ENCODE measurements at regions not wholly inside any gene's neighbourhood (a gene's known extent, or its start where the extent isn't known, plus 50 kb on each side); places are given as distances from the start of the nearest gene placed in this dataset.

GRCh38 chr10:43966571-43966965, 317.9 kb upstream of the ZNF32 start:
- no peak overlapping the region for H3K4me3 ChIP-seq (ENCODE audit: low read depth, low read length)
- DNase-seq (ENCODE audit: low read depth), result no peak
- no peak for TF ChIP-seq CTCF (IDR thresholded peaks at IDR 0.05; ENCODE audit: insufficient read depth, low read length, severe bottlenecking)
- H3K36me3 ChIP-seq (ENCODE audit: control insufficient read depth, insufficient read depth, low read length), result no peaks in the 10 kb centered on the region
- H3K27me3 ChIP-seq (ENCODE audit: control insufficient read depth, insufficient read depth, low read length), result no peaks in the 10 kb centered on the region
- no peak for FAIRE-seq

DNA sequence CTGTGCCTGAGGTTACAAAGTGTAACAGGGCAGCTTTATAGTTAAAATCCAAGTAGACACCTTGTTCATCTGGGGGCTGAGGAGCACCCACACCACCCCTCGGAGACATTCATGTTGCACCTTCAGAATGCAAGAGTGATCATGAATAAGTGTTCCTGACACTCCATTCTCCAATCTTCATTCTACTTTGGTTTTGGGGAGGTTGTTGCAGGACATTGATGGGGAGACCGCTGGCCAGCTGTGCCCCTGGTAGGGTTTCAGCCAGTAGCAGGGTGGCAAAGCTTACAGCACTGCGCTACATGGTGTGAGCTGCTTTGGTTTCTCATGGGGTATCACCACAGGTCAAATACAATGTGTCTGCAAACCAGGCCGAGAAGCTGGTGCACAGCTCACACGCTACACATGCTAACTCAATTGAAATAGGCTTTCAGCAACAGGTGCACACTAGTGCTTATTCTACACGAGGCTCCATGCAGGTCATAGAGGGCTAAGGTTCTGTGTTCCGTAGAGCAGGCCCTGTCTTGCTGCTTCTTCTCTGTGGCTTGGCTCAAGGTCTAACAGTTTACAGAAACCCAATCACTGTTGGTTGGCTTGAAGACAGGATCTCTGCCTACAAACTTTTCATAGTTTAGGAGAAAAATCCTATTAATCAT, 317.4 kb upstream of the ZNF32 start:
- Histone ChIP-seq H3K27me3 (ENCODE audit: control insufficient read depth, insufficient read depth, low read length) (no peaks in the 10 kb centered on the region), H3K36me3 (ENCODE audit: control insufficient read depth, insufficient read depth, low read length) (no peaks in the 10 kb centered on the region), H3K4me3 (ENCODE audit: low read depth, low read length) (no peak overlapping the region)
- FAIRE-seq, result peak; percentile 50
- no peak for DNase-seq (ENCODE audit: low read depth)
- no peak for TF ChIP-seq CTCF (IDR thresholded peaks at IDR 0.05; ENCODE audit: insufficient read depth, low read length, severe bottlenecking)

GRCh38 chr10:43965033-43965917, 316.6 kb upstream of the ZNF32 start:
- no peak overlapping the region for H3K4me3 ChIP-seq (ENCODE audit: low read depth, low read length)
- FAIRE-seq, result no peak
- no peak for TF ChIP-seq CTCF (IDR thresholded peaks at IDR 0.05; ENCODE audit: insufficient read depth, low read length, severe bottlenecking)
- no peaks in the 10 kb centered on the region for H3K27me3 ChIP-seq (ENCODE audit: control insufficient read depth, insufficient read depth, low read length)
- H3K36me3 ChIP-seq (ENCODE audit: control insufficient read depth, insufficient read depth, low read length), result no peaks in the 10 kb centered on the region
- no peak for DNase-seq (ENCODE audit: low read depth)

DNA sequence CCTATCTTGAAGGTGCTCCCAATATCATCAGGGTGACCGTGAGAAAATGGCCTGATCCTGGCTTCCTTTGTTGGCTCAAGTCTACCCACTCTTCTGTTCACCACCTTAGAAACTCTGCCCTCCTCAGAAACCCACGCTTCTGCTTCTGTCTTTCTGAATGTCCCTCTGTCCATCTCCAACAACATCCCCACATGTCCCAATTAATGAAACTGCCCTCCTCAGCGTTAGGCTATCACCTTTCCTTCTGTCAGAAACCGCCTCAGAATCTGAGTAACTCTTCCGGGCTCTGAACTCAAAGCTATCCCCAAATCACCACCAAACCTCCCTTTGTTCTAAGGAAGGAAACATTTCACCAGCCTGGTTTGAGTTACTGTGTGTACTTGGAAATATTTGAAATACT, 315.8 kb upstream of the ZNF32 start:
- DNase-seq (ENCODE audit: low read depth) (no peak), FAIRE-seq (peak; percentile 85)
- H3K4me3 ChIP-seq (ENCODE audit: low read depth, low read length), result no peak overlapping the region
- no peaks in the 10 kb centered on the region for H3K36me3 ChIP-seq (ENCODE audit: control insufficient read depth, insufficient read depth, low read length)
- H3K27me3 ChIP-seq (ENCODE audit: control insufficient read depth, insufficient read depth, low read length), result no peaks in the 10 kb centered on the region
- TF ChIP-seq CTCF (IDR thresholded peaks at IDR 0.05; ENCODE audit: insufficient read depth, low read length, severe bottlenecking), result no peak

GRCh38 chr10:43963793-43964425, 315.2 kb upstream of the ZNF32 start:
- no peak for TF ChIP-seq CTCF (IDR thresholded peaks at IDR 0.05; ENCODE audit: insufficient read depth, low read length, severe bottlenecking)
- Histone ChIP-seq H3K27me3 (ENCODE audit: control insufficient read depth, insufficient read depth, low read length) (no peaks in the 10 kb centered on the region), H3K4me3 (ENCODE audit: low read depth, low read length) (no peak overlapping the region), H3K36me3 (ENCODE audit: control insufficient read depth, insufficient read depth, low read length) (no peaks in the 10 kb centered on the region)
- DNase-seq (ENCODE audit: low read depth) (no peak), FAIRE-seq (no peak)

All from bronchial epithelial cell (primary cell).